Lower leg skin (tissue), 3 donors: ENCODE measurements at regions not wholly inside any gene's neighbourhood (a gene's known extent, or its start where the extent isn't known, plus 50 kb on each side); places are given as distances from the start of the nearest gene placed in this dataset.

Source experiments
- CTCF ChIP-seq, 3 donors: fragments of 450-650 bp; IDR thresholded peaks; one replicate each; pipeline ENCODE4 v1.5.1; 2016; ENCODE audit warnings: antibody characterized with exemption in 3 of 3, mild to moderate bottlenecking in 3 of 3, moderate library complexity in 2 of 3
- POLR2A ChIP-seq, 2 donors: fragments of 450-650 bp; IDR thresholded peaks; one replicate each; pipeline ENCODE4 v1.6.1; 2016 to 2017; ENCODE audit warnings: antibody characterized with exemption in 2 of 2, mild to moderate bottlenecking in 1 of 2, moderate library complexity in 1 of 2

GRCh38 chr9:108772301-108772894 lies 83.4 kb downstream of the ACTL7B start:
- no peak for TF ChIP-seq CTCF (IDR thresholded peaks at IDR 0.05)
- TF ChIP-seq POLR2A (IDR thresholded peaks at IDR 0.05), result no peak
